ENCODE measurements at regions not wholly inside any gene's neighbourhood (a gene's known extent, or its start where the extent isn't known, plus 50 kb on each side); places are given as distances from the start of the nearest gene placed in this dataset.

DNA sequence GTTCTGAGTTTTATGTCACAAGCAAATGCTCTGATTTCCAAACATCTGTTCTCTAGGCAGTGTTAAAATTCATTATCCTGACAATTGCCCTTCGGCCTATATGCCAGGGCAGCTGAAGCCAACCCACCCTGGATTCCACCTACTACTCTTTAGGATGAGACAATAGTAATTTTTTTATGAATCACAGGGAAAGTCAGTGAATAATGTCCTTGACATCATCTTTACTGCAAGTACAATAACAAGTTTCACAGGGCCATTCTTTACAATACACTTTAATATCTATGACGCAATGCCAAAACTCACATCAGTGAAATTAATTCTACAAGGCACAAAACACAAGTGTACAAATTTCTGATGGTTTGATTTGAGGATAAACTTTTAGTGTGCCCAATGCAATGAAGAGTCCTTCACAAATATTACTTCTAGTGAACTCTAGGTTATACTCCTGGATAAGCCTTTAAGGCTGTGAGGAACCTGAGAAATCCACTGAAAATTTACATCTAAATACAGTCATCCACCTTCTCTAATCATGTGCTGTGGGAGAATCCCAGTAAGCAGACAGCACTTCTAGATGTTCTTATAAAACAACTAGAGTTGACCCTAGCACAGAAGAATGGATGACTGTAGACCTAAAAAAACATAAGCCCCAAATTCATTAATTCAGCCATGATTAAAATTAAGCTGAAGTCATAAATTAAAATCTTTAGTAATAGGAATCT lies 77.3 kb upstream of the CTLA4 start:
- TF ChIP-seq POLR2A (IDR thresholded peaks at IDR 0.05): no peak
- TF ChIP-seq, protein P1, sequence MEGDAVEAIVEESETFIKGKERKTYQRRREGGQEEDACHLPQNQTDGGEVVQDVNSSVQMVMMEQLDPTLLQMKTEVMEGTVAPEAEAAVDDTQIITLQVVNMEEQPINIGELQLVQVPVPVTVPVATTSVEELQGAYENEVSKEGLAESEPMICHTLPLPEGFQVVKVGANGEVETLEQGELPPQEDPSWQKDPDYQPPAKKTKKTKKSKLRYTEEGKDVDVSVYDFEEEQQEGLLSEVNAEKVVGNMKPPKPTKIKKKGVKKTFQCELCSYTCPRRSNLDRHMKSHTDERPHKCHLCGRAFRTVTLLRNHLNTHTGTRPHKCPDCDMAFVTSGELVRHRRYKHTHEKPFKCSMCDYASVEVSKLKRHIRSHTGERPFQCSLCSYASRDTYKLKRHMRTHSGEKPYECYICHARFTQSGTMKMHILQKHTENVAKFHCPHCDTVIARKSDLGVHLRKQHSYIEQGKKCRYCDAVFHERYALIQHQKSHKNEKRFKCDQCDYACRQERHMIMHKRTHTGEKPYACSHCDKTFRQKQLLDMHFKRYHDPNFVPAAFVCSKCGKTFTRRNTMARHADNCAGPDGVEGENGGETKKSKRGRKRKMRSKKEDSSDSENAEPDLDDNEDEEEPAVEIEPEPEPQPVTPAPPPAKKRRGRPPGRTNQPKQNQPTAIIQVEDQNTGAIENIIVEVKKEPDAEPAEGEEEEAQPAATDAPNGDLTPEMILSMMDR (IDR thresholded peaks at IDR 0.05): no peak

Measured in adrenal gland (tissue), 5 donors.